Adipocyte (in vitro differentiated cells): ENCODE measurements at regions not wholly inside any gene's neighbourhood (a gene's known extent, or its start where the extent isn't known, plus 50 kb on each side); places are given as distances from the start of the nearest gene placed in this dataset.
"Not testable (repeated sequence)": the region's sequence is repeated elsewhere in the genome, so short reads cannot be mapped to it uniquely, and the experiment has no call there.

Experiments used
- DNase-seq: peaks from one replicate; pipeline ENCODE4 v3.0.0-alpha.2; 2015; ENCODE audit warnings: low read depth
- H3K27me3 ChIP-seq: replicated peaks from 2 replicates; pipeline ENCODE4 v1.7.0; 2013; ENCODE audit warnings: mild to moderate bottlenecking, low read length, moderate library complexity; ENCODE audit not compliant: control insufficient read depth, insufficient read depth
- H3K36me3 ChIP-seq: 2 replicates; pipeline ENCODE4 v1.7.0; 2013; ENCODE audit warnings: low read length, mild to moderate bottlenecking, moderate library complexity; ENCODE audit not compliant: control insufficient read depth, insufficient read depth, severe bottlenecking
- H3K4me1 ChIP-seq: 2 replicates; pipeline ENCODE4 v1.7.0; 2013; ENCODE audit warnings: mild to moderate bottlenecking, low read length, moderate library complexity; ENCODE audit not compliant: control insufficient read depth, insufficient read depth
- H3K4me3 ChIP-seq: 2 replicates; pipeline ENCODE4 v1.7.0; 2013; ENCODE audit warnings: mild to moderate bottlenecking, low read length, moderate library complexity
- H3K9ac ChIP-seq: 2 replicates; pipeline ENCODE4 v1.7.0; 2013; ENCODE audit warnings: mild to moderate bottlenecking, low read length, moderate library complexity
- H3K9me3 ChIP-seq: 2 replicates; pipeline ENCODE4 v1.7.0; 2013; ENCODE audit warnings: mild to moderate bottlenecking, low read length, moderate library complexity; ENCODE audit not compliant: control insufficient read depth

DNA sequence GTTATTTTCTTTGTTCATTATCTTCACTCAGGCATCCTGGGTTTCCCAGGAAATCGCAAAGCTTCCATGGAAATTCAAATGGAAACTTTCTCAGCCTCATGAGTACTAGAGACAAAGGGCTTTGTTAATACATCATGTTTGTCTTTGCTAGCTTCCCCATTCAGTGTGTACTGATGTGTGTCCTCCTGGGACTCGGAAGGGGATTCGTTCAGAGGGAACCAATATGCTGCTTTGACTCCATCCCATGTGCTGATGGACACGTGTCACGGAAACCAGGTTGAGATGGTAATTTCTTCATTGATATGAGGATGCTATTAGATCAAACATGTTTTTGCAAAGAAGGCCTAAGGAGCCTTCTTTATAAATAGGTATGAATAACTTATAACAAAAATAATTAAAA lies 87.0 kb upstream of the KCNAB1 start:
- Histone ChIP-seq H3K36me3 (no peaks in the 10 kb centered on the region), H3K27me3 (no peaks in the 10 kb centered on the region), H3K9ac (no peak overlapping the region), H3K9me3 (no peaks in the 10 kb centered on the region), H3K4me1 (no peaks in the 10 kb centered on the region), H3K4me3 (no peak overlapping the region)
- no peak for DNase-seq

DNA sequence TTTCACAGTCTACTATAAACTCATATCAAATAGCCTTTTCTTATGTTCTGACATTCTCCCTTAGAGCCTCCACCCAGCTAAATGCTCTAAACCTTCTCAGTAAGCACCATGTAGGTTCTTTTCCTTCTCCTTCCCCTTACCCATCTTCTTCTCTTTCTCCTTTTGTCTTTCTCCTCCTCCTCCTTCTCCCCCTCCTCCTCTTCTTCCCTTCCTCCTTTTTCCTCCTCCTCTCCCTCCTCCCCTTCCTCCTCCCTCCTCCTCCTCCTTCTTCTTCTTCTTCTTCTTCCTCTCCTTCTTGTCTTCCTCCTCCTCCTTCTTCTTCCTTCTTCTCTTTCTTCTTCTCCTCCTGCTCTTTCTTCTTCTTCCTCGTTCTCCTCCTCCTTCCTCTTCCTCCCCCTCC lies 85.2 kb upstream of the KCNAB1 start:
- Histone ChIP-seq H3K4me3 (no peak overlapping the region), H3K9ac (no peak overlapping the region)

DNA sequence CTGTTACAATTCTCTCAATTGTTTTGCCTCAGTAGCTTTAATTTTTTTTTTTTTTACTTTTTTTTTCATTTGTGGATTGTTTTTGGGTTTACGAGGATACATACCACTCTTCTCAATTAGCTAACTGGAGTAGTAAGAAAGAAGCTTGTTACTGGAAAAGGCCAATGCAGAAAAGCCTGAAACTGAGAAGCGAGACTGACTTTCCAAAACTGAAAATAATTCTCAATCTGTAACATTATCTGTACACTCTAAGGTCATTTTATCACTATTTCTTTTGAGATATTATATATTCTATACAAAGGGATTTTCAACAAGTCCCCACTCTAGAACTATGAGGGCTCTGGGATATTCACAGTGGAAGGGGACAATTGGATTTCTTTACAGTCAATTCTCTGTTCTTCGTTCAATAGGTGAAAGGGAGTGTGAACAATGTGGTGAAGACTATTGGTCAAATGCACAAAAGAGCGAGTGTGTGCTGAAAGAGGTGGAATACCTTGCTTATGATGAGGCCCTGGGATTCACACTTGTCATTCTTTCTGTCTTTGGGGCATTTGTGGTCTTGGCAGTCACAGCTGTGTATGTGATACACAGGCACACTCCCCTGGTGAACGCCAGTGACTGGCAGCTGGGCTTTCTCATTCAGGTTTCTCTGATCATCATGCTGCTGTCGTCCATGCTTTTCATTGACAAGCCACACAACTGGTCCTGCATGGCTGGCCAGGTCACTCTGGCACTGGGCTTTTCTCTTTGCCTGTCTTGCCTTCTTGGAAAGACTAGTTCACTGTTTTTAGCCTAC lies 83.9 kb upstream of the KCNAB1 start:
- H3K27me3 ChIP-seq = no peaks in the 10 kb centered on the region

More for the DNA sequence above, 85.2 kb upstream of the KCNAB1 start:
- Histone ChIP-seq H3K9me3 (no peaks in the 10 kb centered on the region), H3K36me3 (no peaks in the 10 kb centered on the region), H3K4me1 (no peaks in the 10 kb centered on the region), H3K27me3 (no peaks in the 10 kb centered on the region)
- no peak for DNase-seq

DNA sequence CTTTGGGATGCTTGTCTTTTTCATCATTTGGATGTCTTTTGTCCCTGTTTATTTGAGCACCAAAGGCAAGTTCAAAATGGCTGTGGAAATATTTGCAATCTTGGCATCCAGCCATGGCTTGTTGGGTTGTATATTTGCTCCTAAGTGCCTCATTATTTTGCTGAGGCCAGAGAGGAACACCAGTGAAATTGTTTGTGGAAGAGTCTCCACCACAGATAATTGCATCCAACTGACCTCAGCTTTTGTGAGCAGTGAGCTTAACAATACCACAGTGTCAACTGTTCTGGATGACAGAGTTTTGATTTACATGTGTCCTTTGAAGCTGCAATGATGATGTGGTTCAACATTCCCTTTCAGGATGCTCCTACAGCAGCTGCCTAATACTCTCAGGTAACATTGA lies 83.0 kb upstream of the KCNAB1 start:
- H3K27me3 ChIP-seq = no peaks in the 10 kb centered on the region
- no peak overlapping the region for H3K9ac ChIP-seq
- H3K9me3 ChIP-seq = no peaks in the 10 kb centered on the region
- H3K36me3 ChIP-seq = no peaks in the 10 kb centered on the region
- H3K4me3 ChIP-seq = no peak overlapping the region
- DNase-seq = no peak
- H3K4me1 ChIP-seq = no peaks in the 10 kb centered on the region

More for the DNA sequence above, 83.9 kb upstream of the KCNAB1 start:
- H3K4me1 ChIP-seq = no peaks in the 10 kb centered on the region
- no peak for DNase-seq
- H3K9ac ChIP-seq = no peak overlapping the region
- no peaks in the 10 kb centered on the region for H3K36me3 ChIP-seq
- H3K9me3 ChIP-seq = no peaks in the 10 kb centered on the region
- no peak overlapping the region for H3K4me3 ChIP-seq

DNA sequence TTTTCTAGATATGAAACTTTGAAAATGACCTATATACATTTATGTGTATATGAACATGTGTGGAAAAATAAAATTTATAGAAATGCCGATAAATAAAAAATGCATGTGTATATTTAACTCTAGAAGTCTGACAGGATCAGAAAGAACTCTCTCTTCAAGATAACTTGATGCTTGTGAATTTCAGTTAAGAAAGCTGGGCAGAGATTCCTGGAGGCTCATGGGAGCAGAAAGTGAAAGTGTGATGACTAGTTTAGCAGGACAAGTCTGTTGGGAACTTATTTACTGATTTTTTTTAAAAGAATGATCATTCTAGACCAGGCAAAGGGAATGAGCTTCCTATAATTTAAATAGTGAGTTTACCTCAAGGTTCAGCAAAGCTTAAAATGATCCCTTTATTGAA lies 81.5 kb upstream of the KCNAB1 start:
- H3K4me1 ChIP-seq = no peaks in the 10 kb centered on the region

DNA sequence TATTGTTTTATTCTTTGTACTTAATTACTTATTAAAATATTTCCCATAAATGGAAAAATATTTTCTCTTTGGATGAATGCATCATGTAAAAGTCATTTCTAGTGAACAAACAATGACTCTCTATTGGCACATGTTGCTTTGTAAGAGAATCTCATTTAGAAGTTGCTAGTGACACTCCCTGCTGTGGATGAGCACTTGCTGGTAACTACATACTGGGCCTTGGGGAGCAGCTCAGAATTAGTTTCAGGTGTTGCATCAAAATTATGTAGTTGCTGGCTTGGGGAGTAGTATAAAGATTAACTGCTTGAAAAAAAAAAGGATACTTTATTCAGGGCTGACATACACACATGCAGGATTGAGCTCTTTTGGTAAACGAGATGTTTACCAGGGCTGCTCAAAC lies 80.3 kb upstream of the KCNAB1 start:
- Histone ChIP-seq H3K27me3 (no peaks in the 10 kb centered on the region), H3K4me1 (no peaks in the 10 kb centered on the region), H3K4me3 (no peak overlapping the region), H3K9ac (no peak overlapping the region), H3K9me3 (no peaks in the 10 kb centered on the region), H3K36me3 (no peaks in the 10 kb centered on the region)
- DNase-seq = no peak

More for the DNA sequence above, 81.5 kb upstream of the KCNAB1 start:
- H3K36me3 ChIP-seq = no peaks in the 10 kb centered on the region
- peak; percentile 5 for DNase-seq
- no peaks in the 10 kb centered on the region for H3K9me3 ChIP-seq
- no peaks in the 10 kb centered on the region for H3K27me3 ChIP-seq
- H3K4me3 ChIP-seq = peak overlapping the region; percentile 15
- peak overlapping the region; percentile 19 for H3K9ac ChIP-seq

DNA sequence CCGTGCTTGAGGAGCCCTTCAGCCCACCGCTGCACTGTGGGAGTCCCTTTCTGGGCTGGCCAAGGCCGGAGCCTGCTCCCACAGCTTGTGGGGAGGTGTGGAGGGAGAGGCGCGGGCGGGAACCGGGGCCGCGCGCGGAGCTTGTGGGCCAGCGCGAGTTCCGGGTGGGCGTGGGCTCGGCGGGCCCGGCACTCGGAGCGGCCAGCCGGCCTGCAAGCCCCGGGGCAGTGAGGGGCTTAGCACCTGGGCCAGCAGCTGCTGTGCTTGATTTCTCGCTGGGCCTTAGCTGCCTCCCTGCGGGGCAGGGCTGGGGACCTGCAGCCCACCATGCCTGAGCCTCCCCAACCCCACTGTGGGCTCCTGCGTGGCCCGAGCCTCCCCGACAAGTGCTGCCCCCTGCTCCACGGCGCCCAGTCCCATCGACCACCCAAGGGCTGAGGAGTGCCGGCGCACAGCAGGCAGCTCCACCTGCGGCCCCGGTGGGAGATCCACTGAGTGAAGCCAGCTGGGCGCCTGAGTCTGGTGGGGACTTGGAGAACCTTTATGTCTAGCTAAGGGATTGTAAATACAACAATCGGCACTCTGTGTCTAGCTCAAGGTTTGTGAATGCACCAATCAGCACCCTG lies 79.0 kb upstream of the KCNAB1 start:
- DNase-seq, H3K4me1 ChIP-seq, H3K36me3 ChIP-seq, H3K27me3 ChIP-seq, H3K9me3 ChIP-seq, H3K9ac ChIP-seq, H3K4me3 ChIP-seq: not testable (repeated sequence)

DNA sequence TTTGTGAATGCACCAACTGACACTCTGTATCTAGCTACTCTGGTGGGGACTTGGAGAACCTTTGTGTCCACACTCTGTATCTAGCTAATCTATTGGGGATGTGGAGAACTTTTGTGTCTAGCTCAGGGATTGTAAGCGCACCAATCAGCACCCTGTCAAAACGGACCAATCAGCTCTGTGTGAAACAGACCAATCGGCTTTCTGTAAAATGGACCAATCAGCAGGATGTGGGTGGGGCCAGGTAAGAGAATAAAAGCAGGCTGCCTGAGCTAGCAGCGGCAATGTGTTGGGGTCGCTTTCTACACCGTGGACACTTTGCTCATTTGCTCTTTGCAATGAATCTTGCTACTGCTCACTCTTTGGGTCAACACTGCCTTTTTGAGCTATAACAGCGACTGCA lies 78.5 kb upstream of the KCNAB1 start:
- not testable (repeated sequence) for H3K4me1 ChIP-seq, H3K9me3 ChIP-seq, H3K27me3 ChIP-seq, H3K9ac ChIP-seq, H3K4me3 ChIP-seq, DNase-seq, H3K36me3 ChIP-seq

DNA sequence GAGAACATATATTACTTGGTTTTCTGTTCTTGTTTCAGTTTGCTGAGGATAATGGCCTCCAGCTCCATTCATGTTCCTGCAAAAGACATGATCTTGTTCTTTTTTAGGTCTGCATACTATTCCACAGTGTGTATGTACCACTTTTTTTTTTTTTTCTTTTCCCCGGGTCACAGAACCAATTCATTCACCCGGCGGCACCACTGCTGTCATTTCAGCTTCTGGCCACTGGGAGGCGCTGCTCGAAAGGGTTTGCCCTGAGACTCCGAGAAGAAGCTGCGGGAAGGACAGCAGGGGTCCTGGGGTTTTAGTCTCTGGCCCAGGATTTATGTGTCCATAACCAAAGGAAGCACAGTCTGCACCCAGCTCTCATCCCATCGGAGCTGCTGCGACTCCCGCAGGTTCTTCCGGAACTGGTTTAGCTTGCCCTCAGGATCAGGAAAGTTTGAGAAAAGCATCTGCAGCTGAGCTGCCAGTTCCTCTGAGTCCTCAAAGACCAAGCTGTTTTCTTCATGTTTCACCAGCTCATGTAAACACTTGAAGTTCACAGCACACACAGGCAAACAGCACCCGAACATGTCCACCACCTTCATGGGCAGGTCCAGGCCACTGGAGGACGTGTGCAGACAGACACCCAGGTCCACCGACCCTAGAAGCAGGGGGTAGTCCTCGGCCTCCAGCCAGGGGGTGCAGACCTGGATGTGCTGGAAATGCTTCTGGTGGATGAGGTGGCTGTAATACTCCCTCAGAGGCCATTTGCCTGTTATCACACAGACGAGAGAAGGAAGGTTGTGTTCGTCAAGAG lies 76.3 kb upstream of the KCNAB1 start:
- not testable (repeated sequence) for H3K36me3 ChIP-seq, H3K9me3 ChIP-seq, H3K4me3 ChIP-seq, H3K27me3 ChIP-seq, H3K9ac ChIP-seq, H3K4me1 ChIP-seq
- peak; percentile 21 for DNase-seq

DNA sequence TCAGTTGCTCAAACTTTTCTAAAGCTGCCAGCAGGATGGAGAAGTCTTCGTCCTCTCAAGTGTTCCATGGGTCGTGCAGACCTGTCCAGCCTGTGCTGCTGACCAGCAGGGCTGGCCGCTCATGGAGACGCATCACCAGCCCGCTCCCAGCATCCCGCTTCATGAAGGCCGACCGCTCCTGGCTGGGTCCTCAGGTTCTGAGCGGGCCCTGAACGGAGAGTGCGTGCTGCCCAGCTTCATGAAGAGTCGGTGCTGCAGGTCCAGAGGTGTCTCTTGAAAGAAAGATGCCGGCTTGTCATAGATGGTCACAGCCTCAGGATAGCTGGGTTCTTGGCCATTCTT lies 75.8 kb upstream of the KCNAB1 start:
- DNase-seq = no peak
- peaks cover 4% of the 10 kb centered on the region for H3K27me3 ChIP-seq
- no peak overlapping the region for H3K9ac ChIP-seq

DNA sequence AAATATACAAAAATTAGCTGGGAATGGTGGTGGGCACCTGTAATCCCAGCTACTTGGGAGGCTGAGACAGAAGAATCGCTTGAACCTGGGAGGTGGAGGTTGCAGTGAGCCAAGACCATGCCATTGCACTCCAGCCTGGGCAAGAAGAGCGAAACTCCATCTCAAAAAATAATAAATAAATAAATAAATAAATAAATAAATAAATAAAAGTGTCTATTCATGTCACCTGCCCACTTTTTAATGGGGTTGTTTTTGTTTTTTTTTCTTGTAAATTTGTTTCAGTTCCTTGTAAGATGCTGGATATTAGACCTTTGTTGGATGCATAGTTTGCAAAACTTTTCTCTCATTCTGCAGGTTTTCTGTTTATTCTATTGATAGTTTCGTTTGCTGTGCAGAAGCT lies 71.9 kb upstream of the KCNAB1 start:
- H3K36me3 ChIP-seq, H3K4me3 ChIP-seq, H3K9ac ChIP-seq, DNase-seq, H3K27me3 ChIP-seq, H3K9me3 ChIP-seq, H3K4me1 ChIP-seq: not testable (repeated sequence)

More for the DNA sequence above, 75.8 kb upstream of the KCNAB1 start:
- no peak overlapping the region for H3K4me3 ChIP-seq
- no peaks in the 10 kb centered on the region for H3K9me3 ChIP-seq
- no peaks in the 10 kb centered on the region for H3K36me3 ChIP-seq
- H3K4me1 ChIP-seq = no peaks in the 10 kb centered on the region
